ENCODE measurements at regions not wholly inside any gene's neighbourhood (a gene's known extent, or its start where the extent isn't known, plus 50 kb on each side); places are given as distances from the start of the nearest gene placed in this dataset. TPM values are rescaled to one million over a fixed set of nuclear protein-coding genes. Genes with fewer than 3 reads are reported as not detected.

Small RNAs in the stretch of these regions (small RNA-seq; reads per million reads assigned to genes)
- not detected for gene RNA5SP167
- gene RNU6-1230P, result not detected
